Stimulated activated CD4-positive, alpha-beta T cell treated with anti-CD3 and anti-CD28 coated beads, Interleukin-12 subunit alpha, Interleukin-12 subunit beta, amount 100 ng/mL, for 48 hours (primary cell): ENCODE measurements at regions not wholly inside any gene's neighbourhood (a gene's known extent, or its start where the extent isn't known, plus 50 kb on each side); places are given as distances from the start of the nearest gene placed in this dataset.

Source experiments
- DNase-seq, 3 donors: peaks; one replicate each; pipeline ENCODE4 v3.0.0-alpha.2; 2020; ENCODE audit warnings: low read depth in 2 of 3, low spot score in 1 of 3

DNA sequence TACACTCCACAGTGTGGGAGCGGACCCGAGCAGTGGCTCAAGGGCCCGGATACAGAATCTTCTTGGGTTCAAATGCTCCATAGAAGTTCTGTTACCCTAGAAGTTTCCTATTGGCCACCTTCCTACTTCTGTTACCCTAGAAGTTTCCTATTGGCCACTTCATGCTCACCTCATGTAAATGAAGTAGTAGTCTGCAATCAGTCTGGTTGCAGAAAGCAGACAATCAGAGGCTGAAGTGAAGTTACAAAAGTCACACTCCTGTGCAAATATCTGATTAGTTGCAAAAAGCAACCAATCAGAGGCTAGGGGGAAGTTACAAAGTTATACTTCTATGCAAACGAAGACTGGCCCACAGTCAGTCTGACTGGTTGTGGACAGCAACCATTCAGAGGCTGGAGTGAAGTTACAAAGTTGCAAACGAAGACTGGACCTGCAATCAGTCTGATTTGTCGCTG is 77.8 kb upstream of the CPNE8 start:
- DNase-seq, result no peak

GRCh38 chr12:38977132-38977531 is 71.7 kb upstream of the CPNE8 start:
- no peak for DNase-seq

- no peak for DNase-seq
These were observed 64.3 kb upstream of the CPNE8 start for GRCh38 chr12:38969706-38970105.

GRCh38 chr12:38961683-38962082 is 56.3 kb upstream of the CPNE8 start:
- no peak for DNase-seq

- DNase-seq, result no peak
These were observed 55.6 kb upstream of the CPNE8 start for GRCh38 chr12:38961012-38961411.

DNA sequence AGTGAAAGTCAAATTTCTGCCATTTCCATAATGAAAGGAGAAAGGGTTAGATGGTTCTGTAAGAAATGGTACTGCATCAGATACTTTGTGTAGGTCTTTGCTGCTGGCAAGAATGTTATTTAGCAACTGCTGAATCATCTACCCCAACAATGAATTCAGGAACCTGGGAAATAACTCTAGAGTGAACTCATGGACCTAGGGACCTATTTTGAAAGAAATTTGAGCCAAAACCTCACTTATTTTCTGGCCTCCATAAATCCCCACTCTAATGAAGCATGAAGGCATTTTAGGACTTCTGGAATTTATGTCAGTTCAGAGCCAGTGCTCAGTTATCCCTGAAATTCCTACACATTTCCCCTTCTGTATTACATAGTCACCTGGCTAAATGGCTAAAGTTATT is 50.9 kb upstream of the CPNE8 start:
- no peak for DNase-seq
